GM10248 (cell line): ENCODE measurements at regions not wholly inside any gene's neighbourhood (a gene's known extent, or its start where the extent isn't known, plus 50 kb on each side); places are given as distances from the start of the nearest gene placed in this dataset.
"Not testable (repeated sequence)": the region's sequence is repeated elsewhere in the genome, so short reads cannot be mapped to it uniquely, and the experiment has no call there.

Source experiments
- CTCF ChIA-PET: fragments of 300-600 bp; sonication (Branson Sonifier 250); formaldehyde crosslinking; extraction: SDS; loops from one replicate; lab custom pipeline; 2021; ENCODE audit warnings: antibody characterized with exemption; lab: Yijun Ruan, JAX
- POLR2A ChIA-PET: fragments of 350-650 bp; sonication (Branson Sonifier 250); formaldehyde crosslinking; extraction: SDS; loops from one replicate; lab custom pipeline; 2020; ENCODE audit warnings: antibody characterized with exemption; lab: Yijun Ruan, JAX
- DNase-seq: peaks from one replicate; pipeline ENCODE4 v3.0.0; 2012; ENCODE audit errors: extremely low spot score
- TF ChIP-seq, protein P1 (sequence below): IDR thresholded peaks from 2 replicates; pipeline ENCODE4 v1.5.1; 2012; ENCODE audit warnings: mild to moderate bottlenecking, low read depth; ENCODE audit errors: extremely low read depth, missing control alignments, control extremely low read depth

- DNase-seq = no peak
Measured at GRCh38 chr9:135384226-135384625, 95.4 kb upstream of the PPP1R26 start.

DNA sequence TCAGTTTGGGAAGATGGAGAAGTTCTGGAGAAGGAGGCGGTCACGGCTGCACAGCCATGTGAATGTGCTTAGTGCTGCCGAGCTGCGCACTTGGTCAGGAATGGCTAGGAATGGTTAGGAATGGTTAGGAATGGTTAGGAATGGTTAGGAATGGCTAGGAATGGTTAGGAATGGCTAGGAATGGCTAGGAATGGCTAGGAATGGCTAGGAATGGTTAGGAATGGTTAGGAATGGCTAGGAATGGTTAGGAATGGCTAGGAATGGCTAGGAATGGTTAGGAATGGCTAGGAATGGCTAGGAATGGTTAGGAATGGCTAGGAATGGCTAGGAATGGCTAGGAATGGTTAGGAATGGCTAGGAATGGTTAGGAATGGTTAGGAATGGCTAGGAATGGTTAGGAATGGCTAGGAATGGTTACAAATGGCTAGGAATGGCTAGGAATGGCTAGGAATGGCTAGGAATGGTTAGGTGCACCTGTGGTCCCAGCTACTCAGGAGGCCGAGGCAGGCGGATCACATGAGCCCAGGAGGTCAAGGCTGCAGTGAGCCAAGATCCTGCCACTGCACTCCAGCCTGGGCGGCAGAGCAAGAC is 94.7 kb upstream of the PPP1R26 start:
- POLR2A ChIA-PET, DNase-seq, CTCF ChIA-PET: not testable (repeated sequence)

More at GRCh38 chr9:135384226-135384625, 95.4 kb upstream of the PPP1R26 start:
- POLR2A ChIA-PET = no interaction called here
- CTCF ChIA-PET = no interaction called here
- TF ChIP-seq, protein P1, sequence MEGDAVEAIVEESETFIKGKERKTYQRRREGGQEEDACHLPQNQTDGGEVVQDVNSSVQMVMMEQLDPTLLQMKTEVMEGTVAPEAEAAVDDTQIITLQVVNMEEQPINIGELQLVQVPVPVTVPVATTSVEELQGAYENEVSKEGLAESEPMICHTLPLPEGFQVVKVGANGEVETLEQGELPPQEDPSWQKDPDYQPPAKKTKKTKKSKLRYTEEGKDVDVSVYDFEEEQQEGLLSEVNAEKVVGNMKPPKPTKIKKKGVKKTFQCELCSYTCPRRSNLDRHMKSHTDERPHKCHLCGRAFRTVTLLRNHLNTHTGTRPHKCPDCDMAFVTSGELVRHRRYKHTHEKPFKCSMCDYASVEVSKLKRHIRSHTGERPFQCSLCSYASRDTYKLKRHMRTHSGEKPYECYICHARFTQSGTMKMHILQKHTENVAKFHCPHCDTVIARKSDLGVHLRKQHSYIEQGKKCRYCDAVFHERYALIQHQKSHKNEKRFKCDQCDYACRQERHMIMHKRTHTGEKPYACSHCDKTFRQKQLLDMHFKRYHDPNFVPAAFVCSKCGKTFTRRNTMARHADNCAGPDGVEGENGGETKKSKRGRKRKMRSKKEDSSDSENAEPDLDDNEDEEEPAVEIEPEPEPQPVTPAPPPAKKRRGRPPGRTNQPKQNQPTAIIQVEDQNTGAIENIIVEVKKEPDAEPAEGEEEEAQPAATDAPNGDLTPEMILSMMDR = no peak

DNA sequence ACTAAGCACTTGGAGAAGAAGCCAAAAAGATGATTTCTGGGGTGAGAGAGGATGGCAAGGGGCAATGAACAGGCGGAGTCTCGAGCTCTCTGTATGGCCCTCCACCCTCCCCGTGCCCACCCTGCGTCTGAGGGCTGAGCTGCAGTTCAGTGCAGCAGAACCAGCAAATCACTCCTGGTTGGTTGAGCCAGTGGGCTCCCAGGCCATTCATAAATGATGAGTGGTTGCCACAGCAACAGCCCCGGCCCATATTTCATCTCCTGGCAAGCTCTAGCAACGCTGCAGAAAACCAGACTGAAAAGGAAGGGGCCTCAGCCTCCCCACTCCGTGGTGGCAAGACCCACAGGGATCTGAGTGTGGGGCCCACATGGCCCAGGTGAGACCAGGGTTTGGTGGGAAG is 93.8 kb upstream of the PPP1R26 start:
- TF ChIP-seq, protein P1 = no peak
- CTCF ChIA-PET = no interaction called here
- DNase-seq = no peak
- POLR2A ChIA-PET = no interaction called here

DNA sequence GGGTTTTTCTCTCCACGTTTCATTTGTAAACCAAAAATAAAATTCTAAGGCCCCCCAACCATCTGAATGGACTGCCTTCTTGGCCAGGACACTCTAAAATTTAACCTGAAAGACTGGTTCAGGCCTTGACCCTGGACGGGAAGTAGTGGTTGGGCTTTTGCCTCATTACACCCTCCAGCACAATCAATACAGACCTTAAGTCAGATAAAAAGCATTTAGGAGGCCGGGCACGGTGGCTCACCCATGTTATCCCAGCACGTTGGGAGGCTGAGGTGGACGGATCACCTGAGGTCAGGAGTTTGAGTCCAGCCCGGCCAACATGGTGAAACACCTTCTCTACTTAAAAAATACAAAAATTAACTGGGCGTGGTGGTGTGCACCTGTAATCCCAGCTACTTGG is 91.6 kb upstream of the PPP1R26 start:
- POLR2A ChIA-PET = no interaction called here
- CTCF ChIA-PET = no interaction called here
- DNase-seq = no peak
- TF ChIP-seq, protein P1 = no peak

GRCh38 chr9:135388530-135388929 is 91.1 kb upstream of the PPP1R26 start:
- ChIA-PET CTCF (interaction anchor here (0.9 kb wide), 1 partner anchor 24 kb away, joined by 3 read pairs; no protein-coding TSS in a partner anchor), POLR2A (no interaction called here)
- no peak for DNase-seq
- TF ChIP-seq, protein P1 = no peak

- DNase-seq = no peak
- POLR2A ChIA-PET = no interaction called here
- TF ChIP-seq, protein P1 = no peak
- CTCF ChIA-PET = no interaction called here
Measured at GRCh38 chr9:135391759-135392158, 87.8 kb upstream of the PPP1R26 start.

GRCh38 chr9:135392511-135392910 is 87.1 kb upstream of the PPP1R26 start:
- ChIA-PET CTCF (interaction anchor here (1.5 kb wide), 1 partner anchor 20 kb away, joined by 4 read pairs; no protein-coding TSS in a partner anchor), POLR2A (no interaction called here)
- TF ChIP-seq, protein P1 = no peak
- DNase-seq = no peak
